HT-29 (cell line): ENCODE measurements at regions not wholly inside any gene's neighbourhood (a gene's known extent, or its start where the extent isn't known, plus 50 kb on each side); places are given as distances from the start of the nearest gene placed in this dataset.
A peak's percentile ranks its signal among the peaks of the same experiment; 100 is the strongest.
"Not testable (repeated sequence)": the region's sequence is repeated elsewhere in the genome, so short reads cannot be mapped to it uniquely, and the experiment has no call there.

Source experiments
- DNase-seq: peaks from one replicate; pipeline ENCODE4 v3.0.0-alpha.2; 2015; ENCODE audit warnings: low spot score

DNA sequence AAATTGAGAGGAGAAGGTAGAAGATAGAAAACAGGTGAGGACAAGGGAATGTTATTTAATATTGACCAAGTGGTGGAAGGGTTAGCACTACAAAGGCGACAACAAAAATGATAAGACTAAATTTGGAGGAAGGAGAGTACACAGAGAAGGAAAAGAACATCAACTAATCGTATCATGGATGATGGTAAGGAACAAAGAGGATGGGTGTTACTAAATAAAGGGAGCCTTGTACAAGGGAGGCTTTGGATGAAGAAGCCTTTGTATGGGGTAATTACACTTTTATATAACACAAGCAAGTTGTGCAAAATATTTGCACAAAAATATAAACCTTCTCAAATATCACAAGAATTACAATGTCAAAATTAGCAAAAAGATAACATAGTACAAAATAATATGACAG is 125.7 kb downstream of the ZNF608 start:
- DNase-seq = no peak

DNA sequence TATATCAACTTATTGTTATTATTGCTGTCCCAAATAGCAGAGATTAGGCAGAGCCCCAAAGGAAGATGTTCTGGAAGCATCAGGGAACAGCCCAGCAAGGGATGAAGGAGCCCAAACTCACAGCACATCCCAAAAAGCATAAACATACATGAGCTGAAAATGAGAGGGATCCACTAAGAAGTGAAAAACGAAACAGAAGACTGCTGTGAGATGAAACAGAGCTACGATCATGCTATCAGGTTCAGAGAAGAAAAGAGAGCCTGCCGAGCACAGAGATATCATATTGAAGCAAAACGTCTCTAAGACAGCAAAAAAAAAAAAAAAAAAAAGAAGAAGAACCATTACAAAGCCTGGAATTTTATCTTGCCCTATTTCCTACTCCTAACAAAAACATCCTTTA is 127.3 kb downstream of the ZNF608 start:
- DNase-seq = no peak

DNA sequence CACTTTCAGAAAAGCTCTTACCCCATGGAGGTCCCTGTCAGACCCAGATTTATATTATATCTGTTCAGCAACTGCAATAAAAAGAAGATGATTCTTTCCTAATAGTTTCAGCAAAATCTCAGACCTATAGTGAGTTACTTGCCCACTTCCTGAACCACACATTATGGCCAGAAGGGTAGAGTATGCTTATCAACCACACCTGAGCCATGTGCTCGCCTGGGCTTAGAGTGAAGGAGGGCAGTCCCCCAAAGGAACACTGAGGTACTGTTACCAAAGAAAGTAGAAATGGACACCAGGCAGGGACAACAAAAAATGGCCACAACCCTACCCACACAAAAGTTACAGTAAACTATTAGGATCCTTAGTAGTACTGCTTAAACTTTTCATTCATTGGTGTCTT is 128.7 kb downstream of the ZNF608 start:
- DNase-seq = no peak

DNA sequence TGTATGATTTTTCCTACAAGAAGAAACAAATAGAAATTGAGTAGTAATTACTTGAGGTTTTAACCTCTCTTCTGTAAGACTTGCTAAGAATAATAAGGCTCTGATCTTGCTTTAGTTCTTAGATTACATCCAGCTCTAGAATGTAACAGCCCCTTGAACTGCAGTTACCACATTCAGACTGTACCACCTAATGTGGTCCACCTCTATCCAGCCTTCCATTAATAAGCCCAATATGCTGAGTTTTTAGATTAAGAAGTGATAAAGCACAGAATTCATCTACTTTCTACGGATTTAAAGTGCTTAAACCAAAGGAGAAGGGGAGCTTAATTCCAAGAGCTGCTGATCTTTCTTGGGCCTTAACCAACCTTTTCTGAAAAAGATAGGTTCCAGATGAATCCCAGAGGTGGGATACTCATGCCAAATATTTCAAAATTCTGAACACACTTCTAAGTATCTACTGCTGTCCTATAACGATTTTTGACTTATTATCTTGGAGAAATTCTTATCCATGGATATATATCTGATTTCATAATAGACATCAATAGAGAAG is 131.5 kb downstream of the ZNF608 start:
- DNase-seq = no peak

- no peak for DNase-seq
Measured at GRCh38 chr5:124614105-124614504, 132.3 kb downstream of the ZNF608 start.

DNA sequence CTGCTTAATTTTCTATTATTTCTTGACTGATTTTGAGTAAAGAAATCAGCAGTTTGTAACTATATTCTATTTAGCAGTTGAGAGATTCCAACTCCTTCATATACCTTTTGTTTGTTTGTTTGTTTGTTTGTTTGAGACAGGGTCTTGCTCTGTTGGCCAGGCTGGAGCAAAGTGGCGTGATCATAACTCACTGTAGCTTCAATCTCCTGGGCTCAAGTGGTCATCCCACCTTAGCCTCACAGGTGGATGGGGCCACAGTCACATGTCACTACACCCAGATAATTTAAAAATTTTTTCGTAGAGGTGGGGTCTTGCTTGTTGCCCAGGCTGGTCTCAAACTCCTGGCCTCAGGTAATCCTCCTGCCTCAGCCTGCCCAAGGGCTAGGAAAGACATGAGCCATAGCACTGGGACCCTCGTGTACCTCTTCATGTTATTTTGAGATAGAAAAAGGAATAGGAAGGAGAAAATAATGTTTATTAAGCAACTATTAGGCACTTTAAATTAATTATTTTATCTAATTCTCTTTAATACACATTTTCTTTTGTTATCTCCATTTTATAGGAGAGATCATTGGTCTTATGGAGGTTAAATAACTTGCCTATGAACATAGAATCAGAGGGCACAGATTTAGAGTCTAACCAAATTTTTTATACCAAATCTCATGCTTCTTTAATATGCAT is 133.0 kb downstream of the ZNF608 start:
- DNase-seq = no peak

GRCh38 chr5:124612023-124612422 is 134.4 kb downstream of the ZNF608 start:
- no peak for DNase-seq

DNA sequence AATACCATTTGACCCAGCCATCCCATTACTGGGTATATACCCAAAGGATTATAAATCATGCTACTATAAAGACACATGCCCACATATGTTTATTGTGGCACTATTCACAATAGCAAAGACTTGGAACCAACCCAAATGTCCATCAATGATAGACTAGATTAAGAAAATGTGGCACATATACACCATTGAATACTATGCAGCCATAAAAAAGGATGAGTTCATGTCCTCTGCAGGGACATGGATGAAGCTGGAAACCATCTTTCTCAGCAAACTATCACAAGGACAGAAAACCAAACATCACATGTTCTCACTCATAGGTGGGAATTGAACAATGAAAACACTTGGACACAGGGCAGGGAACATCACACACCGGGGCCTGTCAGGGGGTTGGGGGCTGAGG is 135.2 kb downstream of the ZNF608 start:
- not testable (repeated sequence) for DNase-seq

GRCh38 chr5:124609685-124610084 is 136.8 kb downstream of the ZNF608 start:
- not testable (repeated sequence) for DNase-seq

- no peak for DNase-seq
Measured at GRCh38 chr5:124606543-124606942, 139.9 kb downstream of the ZNF608 start.

- DNase-seq = no peak
Measured at GRCh38 chr5:124606093-124606492, 140.3 kb downstream of the ZNF608 start.

DNA sequence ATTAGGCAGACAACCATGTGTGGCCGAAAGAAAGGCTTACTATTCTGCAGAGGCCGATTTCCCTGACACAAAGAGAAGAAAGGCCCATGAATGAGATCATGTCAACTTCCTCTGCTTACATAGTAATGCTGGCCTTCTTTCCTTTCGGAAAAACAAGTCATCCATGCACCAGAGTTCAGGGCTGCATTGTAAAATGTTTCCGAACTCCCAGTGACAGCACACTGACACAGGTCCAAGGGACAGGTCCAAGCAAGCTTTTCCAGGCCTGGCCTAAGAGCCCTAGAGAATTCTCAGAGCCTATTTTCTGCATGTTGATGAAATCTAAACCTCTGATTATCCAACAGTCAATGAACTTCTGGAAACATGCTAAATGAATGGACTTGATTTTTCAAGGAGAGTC is 140.9 kb downstream of the ZNF608 start:
- no peak for DNase-seq

- no peak for DNase-seq
Measured at GRCh38 chr5:124604419-124604818, 142.0 kb downstream of the ZNF608 start.

DNA sequence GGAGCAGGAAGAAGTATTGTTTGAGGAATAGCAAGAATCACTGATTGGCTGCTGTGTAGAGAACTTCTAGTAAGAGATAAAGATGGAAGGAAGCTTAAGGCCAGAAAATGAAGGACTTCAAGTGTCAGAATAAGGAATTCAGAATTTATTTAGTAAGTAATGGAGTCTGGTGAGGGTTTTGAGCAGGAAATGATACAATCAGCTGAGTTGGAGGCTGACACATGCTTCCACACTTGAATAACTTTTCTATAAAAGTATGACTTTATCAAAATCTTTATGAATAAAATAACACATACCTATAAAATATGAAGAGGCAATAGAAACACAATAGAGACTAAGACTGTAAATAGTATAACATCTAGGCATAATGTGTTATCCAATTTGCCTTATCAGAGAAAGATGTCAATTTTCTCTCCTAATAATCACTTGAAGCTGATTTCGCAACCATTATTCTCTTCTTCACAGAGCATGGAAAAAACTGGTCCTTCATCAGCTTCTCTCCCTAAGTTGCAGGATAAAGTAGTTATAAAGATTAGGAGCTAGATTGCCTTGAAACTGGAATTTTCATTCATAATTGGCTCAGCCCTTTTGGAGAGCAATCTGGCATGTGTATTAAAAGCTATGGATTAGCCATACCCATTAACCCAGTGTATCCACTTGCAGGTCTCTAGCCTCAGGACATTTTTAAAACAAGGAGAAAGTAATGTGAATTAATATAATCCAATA is 143.4 kb downstream of the ZNF608 start:
- DNase-seq = no peak

DNA sequence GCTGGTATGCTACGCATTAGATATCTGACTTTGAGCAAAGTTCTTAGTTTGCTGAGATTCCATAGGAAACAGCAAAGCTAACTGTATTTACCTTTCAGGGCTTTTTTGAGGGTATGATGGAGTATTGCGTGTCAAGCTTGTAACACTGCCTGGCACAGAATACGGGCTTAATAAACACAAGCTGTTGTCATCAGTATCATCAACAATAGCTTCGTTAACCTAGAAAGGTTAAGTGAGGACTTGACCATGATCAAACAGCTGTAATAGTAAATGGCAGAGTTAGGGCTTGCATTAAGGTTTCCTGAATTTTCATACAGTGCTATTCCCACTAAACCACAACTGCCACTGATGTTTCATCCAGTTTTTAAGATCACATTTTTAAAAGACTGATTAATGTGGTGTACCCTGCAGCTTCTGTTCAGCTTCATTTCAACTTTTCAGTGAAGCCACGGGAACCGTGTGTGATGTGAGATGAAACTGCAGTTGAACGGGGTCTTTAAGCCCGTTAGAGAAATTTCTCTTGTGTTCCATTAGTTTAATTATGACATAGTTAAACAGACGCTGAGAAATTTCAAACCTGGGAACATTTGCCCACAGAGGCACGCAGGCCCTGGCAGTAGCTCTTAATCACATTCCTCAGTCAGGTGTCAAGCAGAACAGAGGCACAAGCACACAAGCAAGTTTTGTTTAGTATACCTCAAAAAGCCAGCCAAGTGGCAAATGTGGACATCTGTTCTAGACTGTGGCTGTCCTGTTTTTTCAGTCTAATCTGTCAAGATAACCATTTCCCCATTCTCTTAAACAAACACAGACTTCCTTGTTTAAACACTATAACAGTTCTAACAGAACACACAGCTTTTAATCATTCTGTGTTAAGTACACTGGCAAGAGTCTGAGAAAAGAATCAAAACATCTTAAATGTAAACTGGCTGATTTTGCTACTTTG is 147.1 kb downstream of the ZNF608 start:
- peak; percentile 54 for DNase-seq

GRCh38 chr5:124596595-124597421 is 149.6 kb downstream of the ZNF608 start:
- peak; percentile 76 for DNase-seq

DNA sequence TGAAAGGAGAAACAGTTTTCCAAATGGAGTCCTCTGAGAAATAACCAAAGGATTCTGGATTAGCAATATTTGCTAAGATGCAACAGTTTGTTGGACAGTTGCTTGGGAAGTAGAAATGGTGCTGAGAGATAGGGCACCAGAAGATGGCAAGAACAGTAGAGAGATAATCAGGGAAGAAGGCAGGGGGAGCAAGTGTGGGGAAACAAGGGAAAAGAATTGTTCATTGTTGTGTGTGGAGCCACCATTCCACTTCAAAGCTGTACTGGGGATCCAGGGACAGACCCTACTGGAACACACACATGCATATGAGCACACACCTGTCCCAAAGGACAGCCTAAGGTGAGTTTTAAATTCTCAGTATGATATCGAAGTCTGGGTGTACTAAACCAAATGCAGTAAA is 152.5 kb downstream of the ZNF608 start:
- no peak for DNase-seq

DNA sequence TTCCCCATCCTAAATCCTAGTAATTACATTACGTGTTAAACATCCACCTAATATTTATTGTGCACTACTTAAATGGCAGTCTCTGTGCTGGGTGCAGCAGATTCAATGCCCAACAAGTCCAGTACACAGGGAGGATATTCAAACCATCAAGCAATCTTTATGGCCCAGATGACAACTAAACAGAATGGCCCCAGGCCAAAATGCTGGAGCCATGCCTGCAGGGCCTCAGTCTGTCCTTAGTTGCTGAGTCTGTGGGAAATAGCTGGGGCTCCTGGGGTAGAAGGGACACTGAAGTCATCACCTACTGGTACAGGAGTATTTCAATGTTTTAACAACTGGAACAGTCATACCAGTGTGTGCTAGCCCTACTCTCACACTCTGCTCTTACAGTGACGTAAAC is 153.5 kb downstream of the ZNF608 start:
- no peak for DNase-seq

- DNase-seq = no peak
Measured at GRCh38 chr5:124591583-124591982, 154.9 kb downstream of the ZNF608 start.

DNA sequence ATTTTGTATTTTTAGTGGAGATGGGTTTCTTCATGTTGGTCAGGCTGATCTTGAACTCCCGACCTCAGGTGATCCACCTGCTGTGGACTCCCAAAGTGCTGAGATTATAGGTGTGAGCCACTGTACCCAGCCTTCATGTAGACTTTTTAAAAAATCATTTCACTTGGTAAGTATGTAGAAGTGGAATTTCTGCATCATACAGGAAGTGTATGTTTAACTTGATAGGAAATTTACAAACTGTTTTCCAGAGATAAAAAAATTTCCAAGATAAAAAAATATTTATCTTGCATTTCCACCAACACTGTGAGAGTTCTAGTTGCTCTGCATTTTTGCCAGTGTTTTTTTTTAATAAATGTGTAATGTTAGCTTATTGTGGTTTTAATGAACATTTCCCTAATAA is 155.8 kb downstream of the ZNF608 start:
- DNase-seq = no peak

GRCh38 chr5:124587280-124587679 is 159.2 kb downstream of the ZNF608 start:
- no peak for DNase-seq
